Spleen (tissue), 11 donors: ENCODE measurements at regions not wholly inside any gene's neighbourhood (a gene's known extent, or its start where the extent isn't known, plus 50 kb on each side); places are given as distances from the start of the nearest gene placed in this dataset.

Experiments used
- DNase-seq: peaks from one replicate; pipeline ENCODE4 v3.0.0-alpha.2; 2020
- H3K27ac ChIP-seq, 8 donors: fragments of 200-600 bp; sonication (generic) in 7 of 8; 1 replicate in 4 of 8; 2 replicates in 4 of 8; pipeline versions ENCODE4 v1.5.0 to v1.8.0; 2016 to 2021; ENCODE audit warnings: inconsistent platforms in 4 of 8, mild to moderate bottlenecking in 4 of 8, moderate library complexity in 1 of 8
- H3K27me3 ChIP-seq, 7 donors: fragments of 200-600 bp; sonication (generic) in 6 of 7; replicated peaks in 1 of 7; 1 replicate in 4 of 7; 2 replicates in 3 of 7; pipeline versions ENCODE4 v1.5.0 to v1.8.0; 2016 to 2021; ENCODE audit warnings: inconsistent platforms in 3 of 7, mild to moderate bottlenecking in 1 of 7
- H3K36me3 ChIP-seq, 6 donors: fragments of 200-600 bp; sonication (generic) in 5 of 6; 1 replicate in 4 of 6; 2 replicates in 2 of 6; pipeline versions ENCODE4 v1.5.0 to v1.8.0; 2016 to 2021; ENCODE audit warnings: inconsistent platforms in 2 of 6
- H3K4me1 ChIP-seq, 6 donors: fragments of 200-600 bp; sonication (generic) in 5 of 6; 1 replicate in 3 of 6; 2 replicates in 3 of 6; pipeline versions ENCODE4 v1.5.0 to v1.8.0; 2016 to 2021; ENCODE audit warnings: inconsistent platforms in 3 of 6
- H3K4me3 ChIP-seq, 8 donors: fragments of 200-600 bp; sonication (generic) in 7 of 8; 1 replicate in 4 of 8; 2 replicates in 4 of 8; pipeline versions ENCODE4 v1.5.0 to v1.8.0; 2016 to 2021; ENCODE audit warnings: inconsistent platforms in 4 of 8, mild to moderate bottlenecking in 4 of 8, moderate library complexity in 2 of 8
- H3K9me3 ChIP-seq, 8 donors: fragments of 200-600 bp; sonication (generic) in 7 of 8; 1 replicate in 4 of 8; 2 replicates in 4 of 8; pipeline versions ENCODE4 v1.5.0 to v1.8.0; 2016 to 2021; ENCODE audit warnings: inconsistent platforms in 4 of 8
- POLR2A ChIP-seq, 3 donors: fragments of 450-650 bp; IDR thresholded peaks; one replicate each; pipeline ENCODE4 v1.5.1; 2017; ENCODE audit warnings: antibody characterized with exemption in 3 of 3, mild to moderate bottlenecking in 1 of 3
- POLR2AphosphoS5 ChIP-seq, 3 donors: sonication (generic); formaldehyde crosslinking; IDR thresholded peaks; one replicate each; pipeline ENCODE4 v1.5.1; 2017; ENCODE audit warnings: antibody characterized with exemption in 3 of 3
- WGBS, 5 donors: extraction: QIAGEN DNeasy Blood & Tissue Kit in 3 of 5; methylation state at CpG; one replicate each; pipeline versions ENCODE4 v1.1.5 to v1.1.7; 2013 to 2018; 5-methylcytosine and 5-hydroxymethylcytosine counted together
- intact Hi-C: fragments of 100-400 bp; cut with DNase I; formaldehyde crosslinking; loops from one replicate; pipeline ENCODE4 v1.15.0; 2023; ENCODE audit warnings: low total_unique reads
- TF ChIP-seq, protein P1 (sequence below), 11 experiments: fragments of 200-600 bp in 7 of 11; fragments of 450-650 bp in 4 of 11; sonication (generic) in 4 of 11; IDR thresholded peaks in 8 of 11; conservative IDR thresholded peaks in 3 of 11; 1 replicate in 7 of 11; 2 replicates in 4 of 11; pipeline versions ENCODE4 v1.4.0 to v1.8.0; 2016 to 2021; ENCODE audit warnings: antibody characterized with exemption in 11 of 11, inconsistent platforms in 4 of 11, mild to moderate bottlenecking in 1 of 11
- donor health status: healthy with polysubstance abuse.
- donor health status: DM: no; HTN: no; CAD: no; lungs with moderate emphysema.
- donor health status: DM: no; HTN: no; CAD: no.
- donor health status: Bipolar disorder and iron deficiency.
- donor health status: healthy.
- donor health status: DM: no; HTN: no; CAD: no.
- donor health status: DM: yes; HTN: yes; CAD: no.

DNA sequence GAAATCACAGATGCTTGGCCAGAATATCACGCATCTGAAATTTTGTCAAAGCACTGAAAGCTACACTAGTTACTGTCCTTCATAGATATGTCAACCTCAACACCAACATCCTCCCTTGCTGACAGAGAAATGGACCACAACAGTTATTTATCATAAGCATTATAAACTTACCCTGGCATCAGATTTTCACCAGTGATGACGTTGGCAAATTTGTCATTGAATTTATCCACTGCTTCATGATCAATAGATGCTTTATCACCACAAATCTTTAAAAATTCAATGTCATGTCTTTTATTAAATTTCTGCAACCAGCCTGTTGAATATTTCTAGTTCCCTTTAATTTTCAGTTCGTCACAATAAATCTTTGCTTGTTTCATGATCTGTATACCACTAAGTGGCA lies 205.7 kb downstream of the GJA1 start:
- no peak for DNase-seq
- Histone ChIP-seq H3K27ac (no peak overlapping the region), H3K4me1 (no peaks in the 10 kb centered on the region), H3K36me3 (no peaks in the 10 kb centered on the region), H3K27me3 (no peaks in the 10 kb centered on the region), H3K9me3 (peaks cover 0 to 22% (median 8%) of the 10 kb centered on the region in 8 donors), H3K4me3 (no peak overlapping the region)
- intact Hi-C loops = no loop called here
- 54 to 90% (median 69%) methylated on average over 3 of the region's 3 CpGs for WGBS, 5 donors
- TF ChIP-seq, protein P1, sequence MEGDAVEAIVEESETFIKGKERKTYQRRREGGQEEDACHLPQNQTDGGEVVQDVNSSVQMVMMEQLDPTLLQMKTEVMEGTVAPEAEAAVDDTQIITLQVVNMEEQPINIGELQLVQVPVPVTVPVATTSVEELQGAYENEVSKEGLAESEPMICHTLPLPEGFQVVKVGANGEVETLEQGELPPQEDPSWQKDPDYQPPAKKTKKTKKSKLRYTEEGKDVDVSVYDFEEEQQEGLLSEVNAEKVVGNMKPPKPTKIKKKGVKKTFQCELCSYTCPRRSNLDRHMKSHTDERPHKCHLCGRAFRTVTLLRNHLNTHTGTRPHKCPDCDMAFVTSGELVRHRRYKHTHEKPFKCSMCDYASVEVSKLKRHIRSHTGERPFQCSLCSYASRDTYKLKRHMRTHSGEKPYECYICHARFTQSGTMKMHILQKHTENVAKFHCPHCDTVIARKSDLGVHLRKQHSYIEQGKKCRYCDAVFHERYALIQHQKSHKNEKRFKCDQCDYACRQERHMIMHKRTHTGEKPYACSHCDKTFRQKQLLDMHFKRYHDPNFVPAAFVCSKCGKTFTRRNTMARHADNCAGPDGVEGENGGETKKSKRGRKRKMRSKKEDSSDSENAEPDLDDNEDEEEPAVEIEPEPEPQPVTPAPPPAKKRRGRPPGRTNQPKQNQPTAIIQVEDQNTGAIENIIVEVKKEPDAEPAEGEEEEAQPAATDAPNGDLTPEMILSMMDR (IDR thresholded peaks at IDR 0.05 in 8 of 11, conservative IDR thresholded peaks at IDR 0.05 in 3 of 11) = no peak
- TF ChIP-seq POLR2A (IDR thresholded peaks at IDR 0.05) (no peak), POLR2AphosphoS5 (IDR thresholded peaks at IDR 0.05) (no peak)

DNA sequence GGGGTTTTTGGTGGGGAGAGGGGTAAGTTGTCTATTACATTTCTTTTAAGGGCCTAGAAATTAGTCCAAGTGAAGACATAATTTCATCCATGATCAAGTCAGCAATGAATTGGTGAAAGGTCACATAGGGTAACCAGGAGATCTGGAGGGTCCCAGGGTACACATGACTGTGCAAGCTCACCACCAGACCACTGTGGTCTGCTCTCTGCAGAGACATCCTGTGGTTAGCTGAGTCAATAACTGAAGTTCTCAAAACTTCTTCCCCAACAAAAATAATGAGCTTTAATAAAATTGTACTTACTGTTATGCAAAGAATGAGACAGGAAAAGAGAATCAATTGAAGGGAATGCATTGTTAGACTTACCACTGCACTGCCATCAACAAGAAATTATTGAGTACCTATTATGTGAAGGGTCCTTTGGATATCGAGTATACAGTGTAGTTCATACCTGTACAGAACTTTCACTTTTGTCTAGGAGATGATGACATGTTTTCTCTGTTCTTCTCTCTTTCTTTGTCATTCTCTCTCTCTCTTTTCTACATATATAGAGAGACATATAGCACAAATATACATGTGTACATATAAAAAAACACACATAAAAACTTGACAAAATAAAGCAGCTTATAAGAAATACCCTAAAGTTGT lies 209.8 kb downstream of the GJA1 start:
- Histone ChIP-seq H3K4me3 (no peak overlapping the region), H3K36me3 (no peaks in the 10 kb centered on the region), H3K27me3 (no peaks in the 10 kb centered on the region), H3K9me3 (peaks cover 0 to 11% (median 3%) of the 10 kb centered on the region in 8 donors), H3K27ac (no peak overlapping the region), H3K4me1 (no peaks in the 10 kb centered on the region)
- TF ChIP-seq POLR2A (IDR thresholded peaks at IDR 0.05) (no peak), POLR2AphosphoS5 (IDR thresholded peaks at IDR 0.05) (no peak)
- TF ChIP-seq, protein P1 (IDR thresholded peaks at IDR 0.05 in 8 of 11, conservative IDR thresholded peaks at IDR 0.05 in 3 of 11) = no peak
- intact Hi-C loops = no loop called here
- 38 to 82% (median 56%) methylated on average over 1 of the region's 1 CpG for WGBS, 5 donors
- no peak for DNase-seq

DNA sequence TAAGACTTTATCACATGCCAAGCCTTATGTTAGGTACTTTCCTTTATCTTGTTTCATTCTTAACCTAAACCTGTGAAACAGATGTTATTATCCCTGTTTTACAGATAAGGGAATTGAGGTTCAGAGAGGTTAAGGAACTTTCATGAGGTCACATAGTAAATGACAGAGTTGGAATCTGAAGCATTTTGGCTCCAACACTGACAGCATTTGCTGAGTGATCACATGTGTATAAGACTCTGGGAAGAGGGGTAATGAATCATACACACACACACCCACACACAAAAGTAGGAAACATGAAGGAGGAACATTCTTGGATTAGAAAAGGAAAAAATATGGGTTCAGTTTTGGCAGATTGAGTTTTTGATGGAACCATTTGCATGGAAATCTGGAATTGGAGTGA lies 212.5 kb downstream of the GJA1 start:
- no peak overlapping the region for H3K4me3 ChIP-seq
- H3K4me1 ChIP-seq = peaks cover 0 to 8% (median 0%) of the 10 kb centered on the region in 6 donors
- no peak overlapping the region for H3K27ac ChIP-seq
- H3K36me3 ChIP-seq = no peaks in the 10 kb centered on the region
- H3K27me3 ChIP-seq = no peaks in the 10 kb centered on the region
- intact Hi-C loops = no loop called here
- TF ChIP-seq POLR2AphosphoS5 (IDR thresholded peaks at IDR 0.05) (no peak), POLR2A (IDR thresholded peaks at IDR 0.05) (no peak)
- TF ChIP-seq, protein P1 (IDR thresholded peaks at IDR 0.05 in 8 of 11, conservative IDR thresholded peaks at IDR 0.05 in 3 of 11) = no peak
- DNase-seq = no peak
- peaks cover 0 to 11% (median 3%) of the 10 kb centered on the region in 8 donors for H3K9me3 ChIP-seq

DNA sequence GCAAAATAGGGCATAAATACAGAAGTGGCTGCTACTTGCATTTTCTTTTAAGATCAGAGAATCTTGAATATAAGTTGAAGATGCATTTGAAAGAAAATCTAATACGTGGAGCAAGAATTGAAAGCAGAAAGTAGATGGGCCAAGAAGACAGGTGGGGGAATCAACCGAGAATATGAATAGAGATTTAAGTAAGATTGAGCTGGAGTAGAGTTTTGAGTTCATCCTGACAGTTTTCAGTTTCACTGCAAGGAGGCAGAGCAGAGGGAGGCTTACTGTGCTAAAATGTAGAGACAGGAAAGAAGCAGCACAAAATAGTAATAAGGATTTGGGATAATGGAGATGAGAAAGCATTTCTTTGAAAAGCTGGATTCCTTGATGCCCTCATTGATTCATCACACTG lies 214.5 kb downstream of the GJA1 start:
- no peak overlapping the region for H3K27ac ChIP-seq
- H3K27me3 ChIP-seq = no peaks in the 10 kb centered on the region
- H3K9me3 ChIP-seq = no peaks in the 10 kb centered on the region
- TF ChIP-seq POLR2A (IDR thresholded peaks at IDR 0.05) (no peak), POLR2AphosphoS5 (IDR thresholded peaks at IDR 0.05) (no peak)
- TF ChIP-seq, protein P1 (IDR thresholded peaks at IDR 0.05 in 8 of 11, conservative IDR thresholded peaks at IDR 0.05 in 3 of 11) = no peak
- H3K4me1 ChIP-seq = peaks cover 0 to 8% (median 0%) of the 10 kb centered on the region in 6 donors
- no peak for DNase-seq
- H3K36me3 ChIP-seq = no peaks in the 10 kb centered on the region
- intact Hi-C loops = no loop called here
- WGBS, 5 donors = 72 to 88% (median 80%) methylated on average over 2 of the region's 2 CpGs
- no peak overlapping the region for H3K4me3 ChIP-seq
